MM.1S (cell line): ENCODE measurements at regions not wholly inside any gene's neighbourhood (a gene's known extent, or its start where the extent isn't known, plus 50 kb on each side); places are given as distances from the start of the nearest gene placed in this dataset.

Experiments
- DNase-seq: peaks from one replicate; pipeline ENCODE4 v3.0.0-alpha.2; 2015
- H2AFZ ChIP-seq: fragments of 300-600 bp; sonication (generic); 2 replicates; pipeline ENCODE4 v1.6.0; 2016; ENCODE audit warnings: antibody characterized with exemption, low read length
- H3F3A ChIP-seq: fragments of 300-600 bp; sonication (generic); 2 replicates; pipeline ENCODE4 v1.6.1; 2016; ENCODE audit warnings: mild to moderate bottlenecking, antibody characterized with exemption, low read length, moderate library complexity, mixed read lengths; ENCODE audit not compliant: insufficient read depth
- H3K27ac ChIP-seq: fragments of 300-600 bp; sonication (generic); 2 replicates; pipeline ENCODE4 v1.5.1; 2016; ENCODE audit warnings: mild to moderate bottlenecking, low read length
- H3K27me3 ChIP-seq: fragments of 300-600 bp; sonication (generic); replicated peaks from 2 replicates; pipeline ENCODE4 v1.6.0; 2016; ENCODE audit warnings: low read length; ENCODE audit not compliant: insufficient read depth
- H3K36me3 ChIP-seq: fragments of 300-600 bp; sonication (generic); replicated peaks from 2 replicates; pipeline ENCODE4 v1.6.1; 2016; ENCODE audit warnings: mild to moderate bottlenecking, low read length, mixed read lengths; ENCODE audit not compliant: insufficient read depth
- H3K4me1 ChIP-seq: fragments of 300-600 bp; sonication (generic); 2 replicates; pipeline ENCODE4 v1.6.1; 2016; ENCODE audit warnings: low read length, mixed read lengths
- H3K4me2 ChIP-seq: fragments of 300-600 bp; sonication (generic); 2 replicates; pipeline ENCODE4 v1.6.0; 2016; ENCODE audit warnings: low read depth, low read length
- H3K4me3 ChIP-seq: fragments of 300-600 bp; sonication (generic); 2 replicates; pipeline ENCODE4 v1.5.1; 2016; ENCODE audit warnings: low read length, mixed read lengths
- H3K79me2 ChIP-seq: fragments of 300-600 bp; sonication (generic); 2 replicates; pipeline ENCODE4 v1.6.1; 2016; ENCODE audit warnings: mixed run types, low read length, mixed read lengths
- H3K9ac ChIP-seq: fragments of 300-600 bp; sonication (generic); 2 replicates; pipeline ENCODE4 v1.6.1; 2016; ENCODE audit warnings: low read length, mixed read lengths
- H3K9me2 ChIP-seq: fragments of 300-600 bp; sonication (generic); replicated peaks from 2 replicates; pipeline ENCODE4 v1.6.1; 2016; ENCODE audit warnings: mild to moderate bottlenecking, low read length, mixed read lengths; ENCODE audit not compliant: insufficient read depth
- H3K9me3 ChIP-seq: fragments of 300-600 bp; sonication (generic); replicated peaks from 2 replicates; pipeline ENCODE4 v1.6.1; 2016; ENCODE audit warnings: mild to moderate bottlenecking, low read length, mixed read lengths; ENCODE audit not compliant: insufficient read depth
- H4K20me1 ChIP-seq: fragments of 300-600 bp; sonication (generic); 2 replicates; pipeline ENCODE4 v1.6.1; 2016; ENCODE audit warnings: mild to moderate bottlenecking, low read length, moderate library complexity, mixed read lengths; ENCODE audit not compliant: insufficient read depth
- CTCF ChIP-seq: fragments of 300-600 bp; sonication (generic); IDR thresholded peaks from 2 replicates; pipeline ENCODE4 v1.5.1; 2016; ENCODE audit warnings: antibody characterized with exemption, low read length, mixed read lengths
- EZH2 ChIP-seq: fragments of 300-600 bp; sonication (generic); optimal IDR thresholded peaks from 2 replicates; pipeline ENCODE3; 2017; ENCODE audit warnings: low read depth, mild to moderate bottlenecking, antibody characterized with exemption, low read length, mixed read lengths
- EZH2phosphoT487 ChIP-seq: fragments of 300-600 bp; sonication (generic); IDR thresholded peaks from 2 replicates; pipeline ENCODE4 v1.6.1; 2018; ENCODE audit warnings: antibody characterized with exemption, low read length

- Histone ChIP-seq H3K4me3 (no peak overlapping the region), H3K4me2 (no peak overlapping the region), H3K9me2 (no peaks in the 10 kb centered on the region), H3K27ac (no peak overlapping the region), H3K4me1 (no peaks in the 10 kb centered on the region), H4K20me1 (no peaks in the 10 kb centered on the region), H3K36me3 (no peaks in the 10 kb centered on the region), H3K27me3 (no peaks in the 10 kb centered on the region), H3K9ac (no peak overlapping the region), H3K79me2 (no peaks in the 10 kb centered on the region), H3F3A (no peaks in the 10 kb centered on the region), H2AFZ (no peak overlapping the region), H3K9me3 (no peaks in the 10 kb centered on the region)
- DNase-seq = no peak
- no peak for TF ChIP-seq EZH2phosphoT487
- no peak for TF ChIP-seq CTCF
- no peak for TF ChIP-seq EZH2
These were observed 221.9 kb upstream of the TNP1 start for GRCh38 chr2:217081799-217082198.

GRCh38 chr2:217079165-217079564, 219.3 kb upstream of the TNP1 start:
- Histone ChIP-seq H3K9ac (no peak overlapping the region), H3K36me3 (no peaks in the 10 kb centered on the region), H3F3A (no peaks in the 10 kb centered on the region), H3K9me3 (no peaks in the 10 kb centered on the region), H3K27ac (no peak overlapping the region), H3K4me1 (no peaks in the 10 kb centered on the region), H4K20me1 (no peaks in the 10 kb centered on the region), H3K79me2 (no peaks in the 10 kb centered on the region), H3K9me2 (no peaks in the 10 kb centered on the region), H2AFZ (no peak overlapping the region), H3K4me2 (no peak overlapping the region), H3K4me3 (no peak overlapping the region), H3K27me3 (no peaks in the 10 kb centered on the region)
- no peak for DNase-seq
- TF ChIP-seq EZH2 (no peak), CTCF (no peak), EZH2phosphoT487 (no peak)

- H3K36me3 ChIP-seq = no peaks in the 10 kb centered on the region
These were observed 218.1 kb upstream of the TNP1 start for GRCh38 chr2:217077831-217078407.

More at GRCh38 chr2:217077831-217078407, 218.1 kb upstream of the TNP1 start:
- Histone ChIP-seq H3K9me2 (no peaks in the 10 kb centered on the region), H3K4me3 (no peak overlapping the region), H3K4me2 (no peak overlapping the region), H3F3A (no peaks in the 10 kb centered on the region), H3K4me1 (no peaks in the 10 kb centered on the region), H2AFZ (no peak overlapping the region), H3K27me3 (no peaks in the 10 kb centered on the region), H3K79me2 (no peaks in the 10 kb centered on the region), H4K20me1 (no peaks in the 10 kb centered on the region), H3K27ac (no peak overlapping the region), H3K9me3 (no peaks in the 10 kb centered on the region), H3K9ac (no peak overlapping the region)
- no peak for TF ChIP-seq EZH2phosphoT487
- no peak for TF ChIP-seq EZH2
- TF ChIP-seq CTCF = no peak
- no peak for DNase-seq
